HG02678 (cell line): ENCODE measurements at regions not wholly inside any gene's neighbourhood (a gene's known extent, or its start where the extent isn't known, plus 50 kb on each side); places are given as distances from the start of the nearest gene placed in this dataset.
"Not testable (repeated sequence)": the region's sequence is repeated elsewhere in the genome, so short reads cannot be mapped to it uniquely, and the experiment has no call there.

Source experiments
- ATAC-seq: cut with Tn5 transposase; IDR thresholded peaks from one replicate; pipeline ENCODE4 v1.9.1; 2021; ENCODE audit warnings: mild to moderate bottlenecking, moderate library complexity; ENCODE audit not compliant: unreplicated experiment

GRCh38 chr6:85236636-85237035 lies 213.2 kb upstream of the NT5E start:
- ATAC-seq: no peak

GRCh38 chr6:85227345-85227744 lies 222.5 kb upstream of the NT5E start:
- ATAC-seq: not testable (repeated sequence)

GRCh38 chr6:85212794-85213193 lies 237.1 kb upstream of the NT5E start:
- ATAC-seq: not testable (repeated sequence)

GRCh38 chr6:85195243-85195642 lies 254.6 kb upstream of the NT5E start:
- no peak for ATAC-seq

GRCh38 chr6:85193339-85193738 lies 256.5 kb upstream of the NT5E start:
- no peak for ATAC-seq

- ATAC-seq: no peak
These were observed 257.3 kb upstream of the NT5E start for GRCh38 chr6:85192596-85192995.

GRCh38 chr6:85192186-85192585 lies 257.7 kb upstream of the NT5E start:
- ATAC-seq: no peak

- ATAC-seq: no peak
These were observed 258.2 kb upstream of the NT5E start for GRCh38 chr6:85191656-85192055.

- ATAC-seq: no peak
These were observed 263.2 kb upstream of the NT5E start for GRCh38 chr6:85186546-85187175.

- no peak for ATAC-seq
These were observed 263.9 kb upstream of the NT5E start for GRCh38 chr6:85185977-85186376.

GRCh38 chr6:85183841-85184240 lies 266.0 kb upstream of the NT5E start:
- ATAC-seq: no peak

GRCh38 chr6:85172705-85173104 lies 277.2 kb upstream of the NT5E start:
- ATAC-seq: no peak

- ATAC-seq: no peak
These were observed 277.7 kb upstream of the NT5E start for GRCh38 chr6:85172161-85172560.

GRCh38 chr6:85169189-85169588 lies 280.7 kb upstream of the NT5E start:
- no peak for ATAC-seq

- ATAC-seq: no peak
These were observed 281.7 kb upstream of the NT5E start for GRCh38 chr6:85168146-85168545.

GRCh38 chr6:85166114-85166741 lies 283.7 kb upstream of the NT5E start:
- no peak for ATAC-seq

GRCh38 chr6:85163156-85164080 lies 286.5 kb upstream of the NT5E start:
- ATAC-seq: no peak

GRCh38 chr6:85157311-85157710 lies 292.6 kb upstream of the NT5E start:
- ATAC-seq: no peak

- no peak for ATAC-seq
These were observed 306.2 kb upstream of the NT5E start for GRCh38 chr6:85143676-85144075.

GRCh38 chr6:85137865-85138264 lies 312.0 kb upstream of the NT5E start:
- no peak for ATAC-seq

GRCh38 chr6:85136310-85136709 lies 313.6 kb upstream of the NT5E start:
- no peak for ATAC-seq
